CD4-positive, alpha-beta T cell treated with Interferon gamma for 1 hour (primary cell): ENCODE measurements at regions not wholly inside any gene's neighbourhood (a gene's known extent, or its start where the extent isn't known, plus 50 kb on each side); places are given as distances from the start of the nearest gene placed in this dataset.
"Not testable (repeated sequence)": the region's sequence is repeated elsewhere in the genome, so short reads cannot be mapped to it uniquely, and the experiment has no call there.

Experiments
- DNase-seq: peaks from one replicate; pipeline ENCODE4 v3.0.0-alpha.2; 2020

DNA sequence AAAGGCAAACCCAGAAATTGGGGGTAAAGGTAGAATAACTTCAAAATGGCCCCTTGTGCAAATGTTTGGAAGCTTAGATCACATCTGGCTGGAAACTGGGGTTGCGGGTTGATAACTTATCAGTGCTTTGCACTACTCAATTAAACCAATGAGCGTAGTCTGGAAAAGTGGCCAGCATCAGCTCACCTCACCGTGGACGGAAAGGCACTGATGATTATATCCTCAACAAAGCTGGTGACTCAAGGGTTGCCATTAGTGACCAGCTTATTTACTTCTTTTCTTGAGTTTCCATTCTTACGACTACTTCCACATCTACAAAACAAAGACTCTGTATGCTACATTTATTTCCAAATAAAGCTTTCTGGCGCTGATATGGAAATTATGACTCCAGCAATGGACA is 198.5 kb upstream of the HEY2 start:
- DNase-seq: no peak

DNA sequence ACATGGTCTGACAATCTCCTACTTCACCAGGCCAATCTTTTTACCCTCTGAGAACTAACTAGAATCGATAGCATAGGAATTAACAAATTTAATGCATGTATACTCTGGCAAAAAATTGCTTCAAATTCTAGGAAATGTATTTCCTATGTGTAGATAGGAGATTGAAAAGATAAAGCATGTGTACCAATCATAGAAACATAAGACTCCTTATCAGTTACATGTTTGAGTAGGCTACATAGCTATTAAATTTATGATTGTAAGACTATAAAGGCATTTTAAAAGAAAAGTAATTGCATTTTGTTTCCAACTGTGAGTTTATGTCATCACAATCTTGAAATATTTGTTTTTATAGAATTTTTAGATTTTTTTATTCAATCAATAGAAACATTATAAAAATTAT is 196.6 kb upstream of the HEY2 start:
- DNase-seq: no peak

- DNase-seq: no peak
These were observed 195.0 kb upstream of the HEY2 start for GRCh38 chr6:125554456-125554855.

- no peak for DNase-seq
These were observed 191.1 kb upstream of the HEY2 start for GRCh38 chr6:125558241-125558843.

- no peak for DNase-seq
These were observed 190.5 kb upstream of the HEY2 start for GRCh38 chr6:125558907-125559306.

GRCh38 chr6:125562156-125562555 is 187.3 kb upstream of the HEY2 start:
- DNase-seq: no peak

GRCh38 chr6:125564941-125565340 is 184.5 kb upstream of the HEY2 start:
- no peak for DNase-seq

GRCh38 chr6:125567407-125567806 is 182.0 kb upstream of the HEY2 start:
- no peak for DNase-seq

DNA sequence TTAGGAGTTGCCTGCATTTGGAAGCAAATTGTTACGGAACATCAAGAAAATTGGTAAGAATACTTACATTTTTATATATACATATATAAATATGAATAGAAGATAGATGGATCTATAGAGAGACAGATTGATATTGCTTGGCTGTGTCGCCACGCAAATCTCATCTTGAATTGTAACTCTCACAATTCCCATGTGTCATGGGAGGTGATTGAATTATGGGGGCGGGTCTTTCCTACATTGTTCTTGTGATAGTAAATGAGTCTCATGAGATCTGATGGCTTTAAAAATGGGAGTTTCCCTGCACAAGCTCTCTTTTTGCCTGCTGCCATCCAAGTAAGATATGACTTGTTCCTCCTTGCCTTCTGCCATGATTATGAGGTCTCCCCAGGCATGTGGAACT is 180.8 kb upstream of the HEY2 start:
- DNase-seq: no peak

GRCh38 chr6:125570526-125570925 is 178.9 kb upstream of the HEY2 start:
- DNase-seq: no peak

DNA sequence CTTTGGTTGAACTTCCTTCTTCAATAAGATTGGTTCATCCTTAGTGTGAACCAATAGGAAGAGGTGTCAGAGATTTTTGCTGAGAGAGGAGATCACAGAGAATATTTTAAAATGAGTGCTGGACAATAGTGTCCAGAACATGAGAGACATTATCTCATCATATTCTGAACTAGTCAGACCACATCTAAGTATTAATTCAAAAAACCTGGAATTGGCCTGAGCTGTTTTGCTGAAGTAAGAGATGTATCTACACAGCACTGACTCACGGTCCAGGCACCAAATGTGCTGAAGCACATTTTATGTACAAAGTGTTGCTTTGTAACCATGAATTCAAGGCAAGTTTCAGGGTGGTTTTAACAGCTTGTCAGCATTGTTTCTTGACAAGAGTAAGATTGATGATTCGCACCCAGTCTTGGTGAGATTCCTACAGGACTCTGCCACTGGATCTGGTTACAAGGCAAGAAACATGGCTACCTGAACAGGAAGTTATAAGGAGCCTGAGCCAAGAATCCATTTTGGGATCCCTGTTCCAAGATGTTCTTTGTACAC is 178.2 kb upstream of the HEY2 start:
- DNase-seq: no peak

- no peak for DNase-seq
These were observed 174.8 kb upstream of the HEY2 start for GRCh38 chr6:125574604-125575003.

DNA sequence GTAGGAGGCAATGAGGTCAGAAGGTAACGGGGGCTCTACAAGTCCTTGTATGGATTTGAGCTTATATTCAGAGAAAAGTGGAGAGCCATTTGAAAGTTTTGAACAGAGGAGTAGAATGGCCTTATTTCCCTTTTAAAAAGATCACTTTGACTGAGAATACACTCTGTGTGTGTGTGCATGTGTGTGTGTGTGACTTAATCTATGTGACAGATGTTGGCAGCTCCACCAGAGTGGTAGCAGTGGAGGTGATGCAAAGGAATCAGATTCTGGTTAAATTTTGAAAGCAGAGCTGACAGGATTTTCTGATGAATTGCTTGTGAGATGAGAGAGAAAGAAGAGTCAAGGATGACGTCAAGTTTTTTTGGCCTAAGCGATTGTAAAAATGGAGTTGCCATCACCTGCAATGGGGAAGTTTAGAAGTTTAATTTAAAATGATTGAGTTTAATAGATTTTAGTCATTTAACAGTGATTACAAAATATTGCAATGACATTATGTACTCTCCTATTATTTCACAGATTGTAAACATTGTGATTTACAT is 172.2 kb upstream of the HEY2 start:
- no peak for DNase-seq

- DNase-seq: no peak
These were observed 164.9 kb upstream of the HEY2 start for GRCh38 chr6:125584468-125584939.

DNA sequence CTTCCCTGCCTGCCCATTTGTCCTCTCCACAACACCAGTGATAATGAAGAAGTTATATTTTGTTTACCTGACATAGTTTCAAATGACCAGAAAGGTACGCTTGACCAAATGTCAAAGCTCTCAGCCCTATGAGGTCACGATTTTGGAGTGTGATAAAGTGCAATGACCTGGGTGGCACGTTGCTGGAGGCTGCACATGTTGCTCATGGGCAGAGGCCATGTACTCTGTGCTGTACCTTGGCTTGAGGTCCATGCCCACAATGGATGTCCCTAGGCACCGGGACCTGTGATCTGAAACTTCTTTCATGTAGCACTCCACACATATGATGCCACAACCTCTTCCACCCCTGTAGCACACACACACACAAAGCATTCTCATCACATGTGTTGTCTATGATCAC is 164.0 kb upstream of the HEY2 start:
- DNase-seq: no peak

- DNase-seq: no peak
These were observed 163.4 kb upstream of the HEY2 start for GRCh38 chr6:125586074-125586473.

GRCh38 chr6:125586605-125587004 is 162.8 kb upstream of the HEY2 start:
- DNase-seq: no peak

DNA sequence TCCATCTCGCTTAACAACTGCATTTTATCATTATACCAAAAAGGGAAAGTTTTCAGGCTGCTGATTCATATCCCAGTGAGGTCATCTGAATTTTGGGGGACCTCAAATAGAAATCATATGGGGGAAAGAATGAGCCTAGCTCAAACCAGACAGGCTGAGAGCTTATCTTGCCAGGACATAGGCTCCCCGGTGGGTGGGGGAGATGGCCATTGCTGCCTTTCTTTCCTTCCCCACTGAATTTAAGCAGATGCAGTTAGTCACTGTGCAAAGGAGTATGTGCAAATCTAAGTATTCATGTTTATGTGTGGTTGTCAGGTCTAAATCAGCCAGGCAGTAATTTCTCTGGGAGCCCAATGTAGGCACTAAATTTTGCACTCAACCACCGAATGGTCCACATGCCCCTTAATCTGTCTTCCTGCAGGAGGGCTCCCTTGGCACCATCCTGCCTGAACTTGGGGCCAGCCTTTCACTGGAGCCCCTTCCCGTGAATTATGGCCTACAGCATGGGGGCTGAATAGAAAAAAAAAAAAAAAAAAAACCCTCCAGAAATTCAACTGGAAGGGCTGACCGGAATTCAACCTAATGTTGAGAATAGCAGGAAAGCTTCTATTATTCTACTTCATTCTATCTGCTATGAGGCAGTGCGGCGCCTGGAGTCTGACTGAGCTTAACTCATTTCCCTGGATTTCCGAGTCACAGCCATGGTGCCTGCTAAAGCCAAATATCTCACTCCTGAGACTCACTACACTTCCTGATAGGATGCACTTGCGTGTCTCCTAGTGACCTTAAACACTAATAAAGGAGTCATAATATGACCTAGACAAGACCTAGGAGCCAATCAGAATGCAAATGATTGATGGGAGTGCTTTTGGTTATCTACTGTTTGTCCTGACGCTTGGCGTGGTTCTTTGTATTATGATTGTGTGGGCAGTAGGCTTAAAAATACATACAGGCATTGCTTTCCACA is 161.5 kb upstream of the HEY2 start:
- no peak for DNase-seq

DNA sequence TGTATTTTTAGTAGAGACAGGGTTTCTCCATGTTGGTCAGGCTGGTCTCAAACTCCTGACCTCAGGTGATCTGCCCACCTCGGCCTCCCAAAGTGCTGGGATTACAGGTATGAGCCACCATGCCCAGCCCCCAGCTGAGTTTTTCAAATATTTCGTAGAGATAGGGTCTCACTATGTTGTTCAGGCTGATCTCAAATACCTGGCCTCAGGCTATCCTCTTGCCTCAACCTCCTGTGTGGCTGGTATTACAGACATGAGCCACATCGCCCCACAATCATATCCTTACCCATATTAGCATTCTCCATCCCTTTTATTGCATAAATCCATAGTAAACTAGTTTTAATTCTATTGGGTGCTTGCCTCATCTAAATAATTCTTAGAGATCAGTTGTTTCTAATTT is 157.6 kb upstream of the HEY2 start:
- DNase-seq: not testable (repeated sequence)

DNA sequence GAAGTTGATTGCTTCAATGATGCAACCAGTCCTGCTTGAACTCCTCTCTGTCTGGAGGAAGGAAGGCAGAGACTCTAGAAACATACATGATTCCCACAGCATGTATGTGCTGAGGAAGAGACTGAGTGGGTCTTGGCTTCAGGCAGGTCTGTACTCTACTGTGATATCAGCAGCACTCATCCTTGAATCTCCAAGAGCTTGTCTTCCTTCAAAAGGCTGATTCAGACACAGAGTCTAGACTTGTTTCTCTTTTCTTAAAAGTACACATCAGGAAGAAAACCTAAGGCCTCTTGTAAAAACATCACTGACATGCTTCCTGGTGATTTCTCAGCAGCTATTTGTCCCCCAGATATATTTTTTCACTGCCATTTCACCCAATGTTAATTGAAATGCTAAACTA is 155.7 kb upstream of the HEY2 start:
- no peak for DNase-seq

DNA sequence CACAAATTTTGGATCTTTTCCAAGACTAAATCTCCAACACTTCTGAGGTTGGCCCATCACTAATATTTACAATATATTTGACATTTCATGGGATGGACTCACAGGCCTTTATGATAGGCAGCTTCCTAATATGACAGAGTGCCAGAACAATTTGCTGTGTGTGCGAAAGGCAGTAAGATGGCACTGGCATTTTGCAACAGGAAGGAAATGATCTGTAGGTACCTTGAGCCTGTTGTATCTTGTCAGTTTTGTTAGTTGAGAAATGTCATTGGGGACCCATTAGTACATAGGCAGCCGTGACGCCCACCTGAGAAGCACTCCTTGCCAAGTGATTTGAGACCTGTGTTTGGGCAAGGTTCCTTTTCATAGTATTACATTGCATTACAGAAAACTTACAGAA is 153.4 kb upstream of the HEY2 start:
- no peak for DNase-seq

DNA sequence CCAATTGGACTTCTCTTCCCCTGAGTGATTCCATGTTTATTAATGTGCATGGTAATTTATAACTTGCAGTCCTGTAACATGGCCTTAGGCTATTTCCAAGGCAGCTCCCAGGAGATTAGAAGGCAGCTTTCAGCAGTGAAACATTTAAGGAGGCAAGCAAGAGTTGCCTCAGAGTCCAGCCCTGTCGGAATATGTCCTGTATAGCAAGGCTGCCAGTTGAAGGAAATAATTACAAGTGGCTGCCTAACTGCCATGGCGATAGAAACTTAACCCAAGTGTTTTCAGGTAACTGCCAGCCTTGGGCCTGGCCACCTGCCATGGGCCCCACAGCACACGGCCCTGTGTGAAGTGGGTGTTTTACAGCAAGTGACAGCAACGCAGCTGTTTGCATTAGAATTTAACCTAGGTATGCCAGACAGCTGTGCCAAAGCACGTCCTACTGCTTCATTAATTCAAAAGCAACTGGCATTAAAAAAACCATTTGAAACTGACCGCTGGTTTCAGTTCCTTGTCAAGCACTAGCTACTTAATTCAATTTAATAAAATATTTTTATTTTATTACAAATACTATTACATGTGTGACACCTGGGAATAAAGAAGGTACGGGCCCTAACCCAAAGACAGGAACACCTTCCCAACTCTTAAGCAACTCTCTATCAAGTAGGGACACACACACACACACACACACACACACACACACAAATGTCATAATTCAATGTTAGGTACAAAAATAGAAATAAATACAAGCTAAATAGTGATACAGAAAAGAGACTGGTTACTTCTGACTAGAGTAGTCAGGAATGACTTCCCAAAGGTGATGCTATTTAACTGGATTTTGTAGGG is 151.8 kb upstream of the HEY2 start:
- DNase-seq: no peak

DNA sequence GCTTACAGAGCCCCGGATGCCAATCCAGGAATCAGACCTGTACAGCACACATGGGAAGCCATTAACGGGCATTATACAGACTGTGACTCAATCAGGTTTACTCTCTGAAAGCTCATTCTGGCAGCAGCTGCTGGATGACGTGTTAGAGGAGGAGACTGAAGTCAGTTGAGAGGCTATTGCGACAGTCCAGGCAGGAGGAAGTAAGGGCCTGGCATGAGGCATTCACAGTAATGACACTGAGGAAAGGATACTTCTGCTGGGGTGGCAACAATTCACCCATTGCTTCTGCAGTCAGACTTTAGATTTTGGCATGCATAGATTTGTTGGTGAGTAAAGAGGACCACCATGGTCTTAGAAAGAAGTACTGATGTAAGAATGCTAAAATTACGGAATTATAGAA is 151.0 kb upstream of the HEY2 start:
- peak; percentile 48 for DNase-seq
